Embryonic facial prominence (tissue), 1 donor: ENCODE measurements at regions not wholly inside any gene's neighbourhood (a gene's known extent, or its start where the extent isn't known, plus 50 kb on each side); places are given as distances from the start of the nearest gene placed in this dataset.

Experiments used
- DNase-seq: peaks from one replicate; pipeline ENCODE4 v3.0.0-alpha.2; 2016; ENCODE audit errors: extremely low spot score

GRCh38 chr12:11568155-11568761, 81.2 kb upstream of the ETV6 start:
- no peak for DNase-seq

GRCh38 chr12:11568762-11569478, 80.6 kb upstream of the ETV6 start:
- no peak for DNase-seq

GRCh38 chr12:11569716-11570115, 79.8 kb upstream of the ETV6 start:
- no peak for DNase-seq

- DNase-seq = no peak
These were observed 75.6 kb upstream of the ETV6 start for GRCh38 chr12:11573880-11574279.

GRCh38 chr12:11576104-11576503, 73.4 kb upstream of the ETV6 start:
- no peak for DNase-seq

- no peak for DNase-seq
These were observed 71.7 kb upstream of the ETV6 start for GRCh38 chr12:11577658-11578260.

GRCh38 chr12:11578461-11578993, 70.9 kb upstream of the ETV6 start:
- no peak for DNase-seq

- no peak for DNase-seq
These were observed 69.2 kb upstream of the ETV6 start for GRCh38 chr12:11580125-11580751.

GRCh38 chr12:11581179-11581755, 68.2 kb upstream of the ETV6 start:
- DNase-seq = peak; percentile 66

GRCh38 chr12:11584221-11584855, 65.1 kb upstream of the ETV6 start:
- DNase-seq = no peak

- DNase-seq = no peak
These were observed 57.0 kb upstream of the ETV6 start for GRCh38 chr12:11592484-11592883.

GRCh38 chr12:11593013-11593412, 56.5 kb upstream of the ETV6 start:
- no peak for DNase-seq

GRCh38 chr12:11595080-11595479, 54.4 kb upstream of the ETV6 start:
- no peak for DNase-seq

- DNase-seq = no peak
These were observed 53.3 kb upstream of the ETV6 start for GRCh38 chr12:11596141-11596540.

GRCh38 chr12:11598900-11599299, 50.6 kb upstream of the ETV6 start:
- DNase-seq = no peak
